OCI-LY1 (cell line): ENCODE measurements at regions not wholly inside any gene's neighbourhood (a gene's known extent, or its start where the extent isn't known, plus 50 kb on each side); places are given as distances from the start of the nearest gene placed in this dataset.

Experiments
- H2AFZ ChIP-seq: fragments of 200-600 bp; sonication (generic), shearing (Covaris generic); 2 replicates; pipeline ENCODE4 v1.6.0; 2014; ENCODE audit warnings: antibody characterized with exemption, mild to moderate bottlenecking, low read length
- H3F3A ChIP-seq: fragments of 200-600 bp; sonication (generic), shearing (Covaris generic); 2 replicates; pipeline ENCODE4 v1.6.0; 2014; ENCODE audit warnings: mild to moderate bottlenecking, antibody characterized with exemption, low read length, moderate library complexity; ENCODE audit not compliant: insufficient read depth
- H3K27ac ChIP-seq: fragments of 200-600 bp; sonication (generic); 2 replicates; pipeline ENCODE4 v1.5.1; 2014; ENCODE audit warnings: low read length, mixed run types, mild to moderate bottlenecking, low read depth; ENCODE audit not compliant: poor library complexity, severe bottlenecking
- H3K27me3 ChIP-seq: fragments of 200-600 bp; sonication (generic); 2 replicates; pipeline ENCODE4 v1.6.0; 2014; ENCODE audit warnings: antibody characterized with exemption, mild to moderate bottlenecking, low read length, moderate library complexity; ENCODE audit not compliant: insufficient read depth
- H3K36me3 ChIP-seq: fragments of 200-600 bp; sonication (generic); 2 replicates; pipeline ENCODE4 v1.6.1; 2014; ENCODE audit warnings: mild to moderate bottlenecking, antibody characterized with exemption, low read length, moderate library complexity, mixed read lengths; ENCODE audit not compliant: insufficient read depth
- H3K4me1 ChIP-seq: fragments of 200-600 bp; sonication (generic); 2 replicates; pipeline ENCODE4 v1.5.1; 2014; ENCODE audit warnings: mild to moderate bottlenecking, low read length, moderate library complexity; ENCODE audit not compliant: insufficient read depth, severe bottlenecking
- H3K4me2 ChIP-seq: fragments of 200-600 bp; sonication (generic), shearing (Covaris generic); 2 replicates; pipeline ENCODE4 v1.6.1; 2014; ENCODE audit warnings: low read length
- H3K4me3 ChIP-seq: fragments of 200-600 bp; sonication (generic); 2 replicates; pipeline ENCODE4 v1.5.1; 2014; ENCODE audit warnings: low read length, low read depth, mild to moderate bottlenecking, mixed read lengths; ENCODE audit not compliant: poor library complexity, severe bottlenecking
- H3K79me2 ChIP-seq: fragments of 200-600 bp; shearing (Covaris generic); 2 replicates; pipeline ENCODE4 v1.6.1; 2016; ENCODE audit warnings: mixed run types, low read length, mixed read lengths; ENCODE audit not compliant: insufficient read depth
- H3K9ac ChIP-seq: fragments of 200-600 bp; sonication (generic), shearing (Covaris generic); 2 replicates; pipeline ENCODE4 v1.6.1; 2014; ENCODE audit warnings: mild to moderate bottlenecking, low read length, mixed read lengths
- H3K9me2 ChIP-seq: fragments of 200-600 bp; sonication (generic), shearing (Covaris generic); 2 replicates; pipeline ENCODE4 v1.6.1; 2014; ENCODE audit warnings: low read depth, mild to moderate bottlenecking, low read length, mixed read lengths
- H3K9me3 ChIP-seq: fragments of 200-600 bp; shearing (Covaris generic); 2 replicates; pipeline ENCODE4 v1.6.1; 2014; ENCODE audit warnings: low read length, mixed read lengths
- H4K20me1 ChIP-seq: fragments of 200-600 bp; sonication (generic), shearing (Covaris generic); 2 replicates; pipeline ENCODE4 v1.6.0; 2016; ENCODE audit warnings: mild to moderate bottlenecking, low read length; ENCODE audit not compliant: insufficient read depth
- CTCF ChIP-seq: fragments of 200-600 bp; sonication (generic), shearing (Covaris generic); IDR thresholded peaks from 2 replicates; pipeline ENCODE4 v1.5.1; 2017; ENCODE audit warnings: mild to moderate bottlenecking, antibody characterized with exemption, low read length, moderate library complexity, mixed read lengths
- EZH2 ChIP-seq: fragments of 200-600 bp; sonication (generic), shearing (Covaris generic); IDR thresholded peaks from 2 replicates; pipeline ENCODE4 v1.8.0; 2017; ENCODE audit warnings: borderline replicate concordance, mixed run types, mild to moderate bottlenecking, antibody characterized with exemption, low read length, moderate library complexity, mixed read lengths

- Histone ChIP-seq H3K27ac (no peak overlapping the region), H3K27me3 (no peaks in the 10 kb centered on the region)
Observed at GRCh38 chr4:123037804-123038203, 115.4 kb upstream of the NUDT6 start.

GRCh38 chr4:123042095-123042494, 119.7 kb upstream of the NUDT6 start:
- H4K20me1 ChIP-seq: no peaks in the 10 kb centered on the region
- no peak overlapping the region for H3K9ac ChIP-seq
- no peak overlapping the region for H2AFZ ChIP-seq
- no peaks in the 10 kb centered on the region for H3K27me3 ChIP-seq
- no peak overlapping the region for H3K4me3 ChIP-seq
- H3K9me2 ChIP-seq: no peaks in the 10 kb centered on the region
- H3K4me1 ChIP-seq: no peaks in the 10 kb centered on the region
- H3K79me2 ChIP-seq: no peaks in the 10 kb centered on the region
- H3K9me3 ChIP-seq: peaks cover 11% of the 10 kb centered on the region; the same call in 1 of the 2 replicates
- H3F3A ChIP-seq: no peaks in the 10 kb centered on the region
- H3K4me2 ChIP-seq: no peak overlapping the region
- no peak overlapping the region for H3K27ac ChIP-seq
- no peaks in the 10 kb centered on the region for H3K36me3 ChIP-seq
- TF ChIP-seq EZH2: no peak
- TF ChIP-seq CTCF: no peak

More at GRCh38 chr4:123037804-123038203, 115.4 kb upstream of the NUDT6 start:
- H3F3A ChIP-seq: no peaks in the 10 kb centered on the region
- no peaks in the 10 kb centered on the region for H3K9me2 ChIP-seq
- no peak overlapping the region for H3K9ac ChIP-seq
- no peak overlapping the region for H3K4me2 ChIP-seq
- H3K9me3 ChIP-seq: peaks cover 4% of the 10 kb centered on the region; the same call in 1 of the 2 replicates
- H3K4me1 ChIP-seq: no peaks in the 10 kb centered on the region
- H3K4me3 ChIP-seq: no peak overlapping the region
- no peaks in the 10 kb centered on the region for H3K36me3 ChIP-seq
- no peak for TF ChIP-seq EZH2
- no peak for TF ChIP-seq CTCF
- H2AFZ ChIP-seq: no peak overlapping the region
- H4K20me1 ChIP-seq: no peaks in the 10 kb centered on the region
- no peaks in the 10 kb centered on the region for H3K79me2 ChIP-seq

- no peak overlapping the region for H2AFZ ChIP-seq
- no peaks in the 10 kb centered on the region for H3K79me2 ChIP-seq
- H3K4me1 ChIP-seq: no peaks in the 10 kb centered on the region
- H3K9ac ChIP-seq: no peak overlapping the region
- peaks cover 11% of the 10 kb centered on the region; the same call in 1 of the 2 replicates for H3K9me3 ChIP-seq
- no peaks in the 10 kb centered on the region for H3K9me2 ChIP-seq
- no peaks in the 10 kb centered on the region for H4K20me1 ChIP-seq
- TF ChIP-seq CTCF (no peak), EZH2 (no peak)
- no peak overlapping the region for H3K4me3 ChIP-seq
- H3F3A ChIP-seq: no peaks in the 10 kb centered on the region
- no peak overlapping the region for H3K27ac ChIP-seq
- no peaks in the 10 kb centered on the region for H3K27me3 ChIP-seq
- H3K36me3 ChIP-seq: no peaks in the 10 kb centered on the region
- H3K4me2 ChIP-seq: no peak overlapping the region
Observed at GRCh38 chr4:123043013-123043412, 120.6 kb upstream of the NUDT6 start.
